ENCODE measurements at regions not wholly inside any gene's neighbourhood (a gene's known extent, or its start where the extent isn't known, plus 50 kb on each side); places are given as distances from the start of the nearest gene placed in this dataset.

- TF ChIP-seq EZH2 (IDR thresholded peaks at IDR 0.05; ENCODE audit: insufficient read depth, low read length) = no peak
- TF ChIP-seq, protein P1, sequence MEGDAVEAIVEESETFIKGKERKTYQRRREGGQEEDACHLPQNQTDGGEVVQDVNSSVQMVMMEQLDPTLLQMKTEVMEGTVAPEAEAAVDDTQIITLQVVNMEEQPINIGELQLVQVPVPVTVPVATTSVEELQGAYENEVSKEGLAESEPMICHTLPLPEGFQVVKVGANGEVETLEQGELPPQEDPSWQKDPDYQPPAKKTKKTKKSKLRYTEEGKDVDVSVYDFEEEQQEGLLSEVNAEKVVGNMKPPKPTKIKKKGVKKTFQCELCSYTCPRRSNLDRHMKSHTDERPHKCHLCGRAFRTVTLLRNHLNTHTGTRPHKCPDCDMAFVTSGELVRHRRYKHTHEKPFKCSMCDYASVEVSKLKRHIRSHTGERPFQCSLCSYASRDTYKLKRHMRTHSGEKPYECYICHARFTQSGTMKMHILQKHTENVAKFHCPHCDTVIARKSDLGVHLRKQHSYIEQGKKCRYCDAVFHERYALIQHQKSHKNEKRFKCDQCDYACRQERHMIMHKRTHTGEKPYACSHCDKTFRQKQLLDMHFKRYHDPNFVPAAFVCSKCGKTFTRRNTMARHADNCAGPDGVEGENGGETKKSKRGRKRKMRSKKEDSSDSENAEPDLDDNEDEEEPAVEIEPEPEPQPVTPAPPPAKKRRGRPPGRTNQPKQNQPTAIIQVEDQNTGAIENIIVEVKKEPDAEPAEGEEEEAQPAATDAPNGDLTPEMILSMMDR (IDR thresholded peaks at IDR 0.05; ENCODE audit: insufficient read depth, low read depth, low read length) = no peak
Measured at GRCh38 chr12:77493302-77494168, 337.2 kb upstream of the NAV3 start.

Measured in astrocyte (in vitro differentiated cells and primary cell).